LNCaP clone FGC (cell line): ENCODE measurements at regions not wholly inside any gene's neighbourhood (a gene's known extent, or its start where the extent isn't known, plus 50 kb on each side); places are given as distances from the start of the nearest gene placed in this dataset.

Source experiments
- DNase-seq: peaks from one replicate; pipeline ENCODE4 v3.0.0-alpha.2; 2011; ENCODE audit warnings: low read depth
- H3K4me3 ChIP-seq: 2 replicates; pipeline ENCODE4 v1.5.1; 2011; ENCODE audit warnings: mild to moderate bottlenecking, low read depth, low read length, control low read depth
- TF ChIP-seq, protein P1 (sequence below): IDR thresholded peaks from 2 replicates; pipeline ENCODE4 v1.5.1; 2012; ENCODE audit warnings: mild to moderate bottlenecking; ENCODE audit not compliant: control insufficient read depth, insufficient read depth; ENCODE audit errors: extremely low read depth

DNA sequence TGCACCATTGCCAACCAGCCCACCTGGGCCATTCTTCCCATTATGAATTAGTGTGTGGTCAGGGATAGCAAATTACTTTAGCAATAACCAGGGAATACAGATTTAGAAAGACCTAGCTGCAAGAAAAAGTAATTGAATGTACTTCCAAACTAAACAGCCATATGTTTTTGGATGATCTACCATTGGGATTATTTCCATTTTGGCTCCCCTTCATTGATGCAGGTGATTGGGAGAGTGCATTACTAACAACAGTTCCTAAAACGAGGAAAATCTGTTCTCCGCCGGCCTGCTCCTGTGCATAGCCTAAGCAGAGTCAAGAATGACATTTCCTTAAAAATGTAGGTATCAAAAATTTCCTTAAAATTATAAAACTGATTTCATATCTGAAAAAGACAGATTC, 58.5 kb downstream of the MAIP1 start:
- DNase-seq: no peak
- H3K4me3 ChIP-seq: no peak overlapping the region
- TF ChIP-seq, protein P1, sequence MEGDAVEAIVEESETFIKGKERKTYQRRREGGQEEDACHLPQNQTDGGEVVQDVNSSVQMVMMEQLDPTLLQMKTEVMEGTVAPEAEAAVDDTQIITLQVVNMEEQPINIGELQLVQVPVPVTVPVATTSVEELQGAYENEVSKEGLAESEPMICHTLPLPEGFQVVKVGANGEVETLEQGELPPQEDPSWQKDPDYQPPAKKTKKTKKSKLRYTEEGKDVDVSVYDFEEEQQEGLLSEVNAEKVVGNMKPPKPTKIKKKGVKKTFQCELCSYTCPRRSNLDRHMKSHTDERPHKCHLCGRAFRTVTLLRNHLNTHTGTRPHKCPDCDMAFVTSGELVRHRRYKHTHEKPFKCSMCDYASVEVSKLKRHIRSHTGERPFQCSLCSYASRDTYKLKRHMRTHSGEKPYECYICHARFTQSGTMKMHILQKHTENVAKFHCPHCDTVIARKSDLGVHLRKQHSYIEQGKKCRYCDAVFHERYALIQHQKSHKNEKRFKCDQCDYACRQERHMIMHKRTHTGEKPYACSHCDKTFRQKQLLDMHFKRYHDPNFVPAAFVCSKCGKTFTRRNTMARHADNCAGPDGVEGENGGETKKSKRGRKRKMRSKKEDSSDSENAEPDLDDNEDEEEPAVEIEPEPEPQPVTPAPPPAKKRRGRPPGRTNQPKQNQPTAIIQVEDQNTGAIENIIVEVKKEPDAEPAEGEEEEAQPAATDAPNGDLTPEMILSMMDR: no peak

DNA sequence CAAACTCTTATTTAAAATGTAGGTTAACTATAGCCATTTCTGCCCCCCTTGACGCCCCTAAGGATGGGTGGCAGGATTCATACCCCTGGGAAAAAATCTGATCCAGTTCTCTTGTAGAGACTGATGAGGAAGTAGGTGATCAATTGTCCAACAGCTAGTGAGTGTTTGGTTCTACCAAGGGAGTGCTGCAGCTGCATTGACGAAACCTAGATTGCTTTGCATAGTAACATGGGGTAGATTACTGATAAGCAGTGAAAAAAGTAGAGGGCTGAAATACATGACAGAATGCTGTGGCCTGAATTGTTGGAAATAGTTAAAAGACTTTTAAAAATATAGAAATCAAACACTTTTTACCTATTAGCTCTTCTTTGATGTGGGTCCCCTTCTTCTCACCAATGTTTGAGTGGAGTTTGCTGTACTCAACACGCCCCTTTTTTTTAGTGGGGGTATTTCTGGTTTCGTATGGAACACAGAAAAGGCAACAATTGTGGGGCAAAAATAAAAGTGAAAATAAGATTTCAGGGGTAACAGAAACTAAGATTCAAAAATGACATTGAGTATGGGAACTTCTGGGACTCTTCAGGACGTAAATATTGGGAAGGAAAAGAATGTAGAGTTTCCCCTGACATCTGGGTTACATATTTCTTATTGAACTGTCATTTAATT, 66.2 kb downstream of the MAIP1 start:
- TF ChIP-seq, protein P1: no peak
- H3K4me3 ChIP-seq: no peak overlapping the region
- no peak for DNase-seq

DNA sequence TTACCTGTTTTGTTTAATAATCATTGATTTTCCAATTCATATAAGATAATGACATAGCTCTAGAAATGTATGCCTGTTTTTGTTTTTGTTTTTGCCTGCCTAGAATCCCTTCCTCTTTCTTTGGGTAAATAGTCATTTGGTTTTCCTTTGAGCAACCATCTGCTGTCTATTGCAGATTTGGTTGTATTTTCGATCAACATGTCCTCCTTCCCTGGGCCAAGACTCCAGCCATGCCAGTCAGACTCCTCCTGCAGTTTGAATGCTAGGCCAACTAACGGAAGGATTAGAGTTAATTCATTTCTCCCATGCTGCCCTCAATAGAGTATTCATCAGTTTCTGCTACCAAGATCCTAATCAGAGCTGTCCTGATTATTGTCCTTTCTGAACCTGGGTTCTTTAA, 67.1 kb downstream of the MAIP1 start:
- DNase-seq: no peak
- no peak overlapping the region for H3K4me3 ChIP-seq
- TF ChIP-seq, protein P1: no peak

DNA sequence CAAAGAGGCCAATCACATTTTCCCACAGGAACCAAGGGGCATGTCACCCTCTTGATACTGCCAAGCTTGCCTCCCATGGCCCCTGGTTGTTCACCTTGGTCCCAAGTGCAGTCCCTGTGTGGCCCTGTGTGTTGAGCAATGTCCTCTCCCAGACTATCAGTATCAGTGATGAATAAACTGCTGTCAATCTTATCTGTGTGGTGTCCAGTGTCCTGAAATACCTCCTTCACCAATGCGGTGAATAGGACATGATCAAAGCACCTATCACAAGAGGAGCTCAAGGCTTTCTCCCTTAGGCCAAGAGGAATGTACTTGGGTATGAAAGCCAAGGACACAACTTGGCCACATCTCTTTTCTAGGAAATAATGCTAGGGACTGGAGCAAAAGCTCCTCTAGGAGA, 68.2 kb downstream of the MAIP1 start:
- TF ChIP-seq, protein P1: no peak
- H3K4me3 ChIP-seq: no peak overlapping the region
- DNase-seq: no peak

DNA sequence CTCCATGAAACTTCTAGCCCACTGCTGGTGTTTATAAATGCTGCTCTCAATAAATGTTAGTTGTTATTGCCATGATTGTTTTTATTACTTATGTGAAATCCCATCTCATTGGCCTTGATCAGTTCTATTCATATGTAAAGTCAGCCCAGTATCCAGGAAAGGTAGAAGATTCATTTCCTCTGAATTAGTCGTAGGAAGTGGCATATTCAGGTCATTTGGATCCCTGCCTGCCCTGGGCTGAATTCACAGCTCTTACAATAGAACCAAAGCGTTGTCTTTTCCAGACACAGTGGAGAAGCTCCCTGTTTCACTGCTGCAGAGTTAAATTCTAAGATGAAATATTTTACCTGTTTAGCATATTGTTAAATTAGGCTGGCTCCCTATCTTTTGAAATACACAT, 70.3 kb downstream of the MAIP1 start:
- TF ChIP-seq, protein P1: no peak
- no peak for DNase-seq
- H3K4me3 ChIP-seq: no peak overlapping the region

DNA sequence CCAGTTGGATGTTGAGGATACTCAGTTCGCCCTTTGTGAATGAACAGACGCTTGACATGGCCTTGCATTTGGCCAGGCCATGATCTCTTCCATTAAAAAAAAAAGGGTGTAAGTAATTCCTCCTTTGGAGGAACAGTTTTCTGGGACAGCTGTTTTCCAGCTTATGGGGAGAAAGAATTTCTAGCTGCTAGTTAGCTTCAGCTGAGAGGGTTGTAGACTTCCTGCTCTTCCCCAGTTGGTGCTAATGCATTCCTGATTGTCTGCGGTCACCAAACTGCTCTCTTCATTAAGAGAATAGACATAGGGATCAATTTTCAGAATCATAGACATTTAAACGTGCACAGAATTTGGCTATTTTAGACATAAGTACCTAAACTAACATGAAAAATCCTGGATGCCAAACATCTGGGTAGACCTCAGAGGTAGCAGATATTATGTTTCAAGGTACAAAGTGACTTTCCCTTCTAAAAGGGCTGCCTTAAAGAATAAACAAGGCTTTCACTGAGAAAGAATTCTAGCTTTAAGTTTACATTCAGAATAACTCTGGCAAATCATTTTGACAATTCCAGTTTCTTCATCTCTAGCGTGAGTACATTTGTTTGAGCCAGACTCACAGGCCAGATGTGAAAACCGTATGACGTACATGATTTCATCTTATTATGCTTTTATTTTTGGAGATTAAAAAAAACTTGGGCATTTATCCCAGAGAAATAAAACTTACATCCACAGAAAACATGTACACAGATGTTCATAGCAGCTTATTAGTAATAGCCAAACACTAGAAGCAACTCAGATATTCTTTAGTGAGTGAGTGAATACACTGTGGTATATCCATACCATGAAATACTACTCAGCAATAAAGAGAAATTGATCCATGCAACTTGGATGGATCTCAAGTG, 71.2 kb downstream of the MAIP1 start:
- TF ChIP-seq, protein P1: no peak
- no peak for DNase-seq
- H3K4me3 ChIP-seq: no peak overlapping the region
